ENCODE measurements at regions not wholly inside any gene's neighbourhood (a gene's known extent, or its start where the extent isn't known, plus 50 kb on each side); places are given as distances from the start of the nearest gene placed in this dataset.

- TF ChIP-seq EZH2 (IDR thresholded peaks at IDR 0.05; ENCODE audit: insufficient read depth, poor library complexity, severe bottlenecking) (no peak), EZH2phosphoT487 (IDR thresholded peaks at IDR 0.05; ENCODE audit: insufficient read depth, low read depth) (no peak)
Observed at GRCh38 chr2:4188561-4188960, 485.2 kb downstream of the DCDC2C start.

Measured in GM23248 (cell line).